PC-3 (cell line): ENCODE measurements at regions not wholly inside any gene's neighbourhood (a gene's known extent, or its start where the extent isn't known, plus 50 kb on each side); places are given as distances from the start of the nearest gene placed in this dataset.
"Not testable (repeated sequence)": the region's sequence is repeated elsewhere in the genome, so short reads cannot be mapped to it uniquely, and the experiment has no call there.

Experiments
- EZH2 ChIP-seq: fragments of 300-600 bp; sonication (generic); IDR thresholded peaks from one replicate; pipeline ENCODE4 v1.6.1; 2017; ENCODE audit warnings: antibody characterized with exemption, mild to moderate bottlenecking, low read length; ENCODE audit not compliant: unreplicated experiment
- TF ChIP-seq, protein P1 (sequence below): fragments of 300-600 bp; sonication (generic); conservative IDR thresholded peaks from 2 replicates; pipeline ENCODE4 v1.5.1; 2017; ENCODE audit warnings: antibody characterized with exemption, low read depth, mild to moderate bottlenecking, low read length

DNA sequence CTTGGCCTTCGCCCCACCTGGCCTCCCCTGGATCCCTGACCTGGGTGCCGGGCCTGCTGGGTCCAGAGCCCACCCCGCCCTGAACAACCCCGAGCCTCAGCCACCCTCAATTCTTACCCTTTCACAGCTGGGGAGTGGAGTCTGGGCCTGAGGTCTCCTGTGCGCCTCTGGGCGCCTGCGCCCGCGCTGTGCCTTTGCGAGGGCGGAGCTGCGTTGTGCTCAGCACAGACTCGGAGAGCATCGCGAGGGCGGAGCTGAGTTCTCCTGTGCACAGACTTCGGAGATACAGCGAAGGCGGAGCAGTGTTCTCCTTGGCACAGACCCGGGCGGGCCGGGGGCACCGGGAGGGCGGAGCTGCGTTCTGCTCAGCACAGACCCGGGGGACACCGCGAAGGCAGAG, 123.3 kb downstream of the PPIAL4E start:
- TF ChIP-seq, protein P1, sequence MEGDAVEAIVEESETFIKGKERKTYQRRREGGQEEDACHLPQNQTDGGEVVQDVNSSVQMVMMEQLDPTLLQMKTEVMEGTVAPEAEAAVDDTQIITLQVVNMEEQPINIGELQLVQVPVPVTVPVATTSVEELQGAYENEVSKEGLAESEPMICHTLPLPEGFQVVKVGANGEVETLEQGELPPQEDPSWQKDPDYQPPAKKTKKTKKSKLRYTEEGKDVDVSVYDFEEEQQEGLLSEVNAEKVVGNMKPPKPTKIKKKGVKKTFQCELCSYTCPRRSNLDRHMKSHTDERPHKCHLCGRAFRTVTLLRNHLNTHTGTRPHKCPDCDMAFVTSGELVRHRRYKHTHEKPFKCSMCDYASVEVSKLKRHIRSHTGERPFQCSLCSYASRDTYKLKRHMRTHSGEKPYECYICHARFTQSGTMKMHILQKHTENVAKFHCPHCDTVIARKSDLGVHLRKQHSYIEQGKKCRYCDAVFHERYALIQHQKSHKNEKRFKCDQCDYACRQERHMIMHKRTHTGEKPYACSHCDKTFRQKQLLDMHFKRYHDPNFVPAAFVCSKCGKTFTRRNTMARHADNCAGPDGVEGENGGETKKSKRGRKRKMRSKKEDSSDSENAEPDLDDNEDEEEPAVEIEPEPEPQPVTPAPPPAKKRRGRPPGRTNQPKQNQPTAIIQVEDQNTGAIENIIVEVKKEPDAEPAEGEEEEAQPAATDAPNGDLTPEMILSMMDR: not testable (repeated sequence)
- not testable (repeated sequence) for TF ChIP-seq EZH2
